ENCODE measurements at regions not wholly inside any gene's neighbourhood (a gene's known extent, or its start where the extent isn't known, plus 50 kb on each side); places are given as distances from the start of the nearest gene placed in this dataset.

DNA sequence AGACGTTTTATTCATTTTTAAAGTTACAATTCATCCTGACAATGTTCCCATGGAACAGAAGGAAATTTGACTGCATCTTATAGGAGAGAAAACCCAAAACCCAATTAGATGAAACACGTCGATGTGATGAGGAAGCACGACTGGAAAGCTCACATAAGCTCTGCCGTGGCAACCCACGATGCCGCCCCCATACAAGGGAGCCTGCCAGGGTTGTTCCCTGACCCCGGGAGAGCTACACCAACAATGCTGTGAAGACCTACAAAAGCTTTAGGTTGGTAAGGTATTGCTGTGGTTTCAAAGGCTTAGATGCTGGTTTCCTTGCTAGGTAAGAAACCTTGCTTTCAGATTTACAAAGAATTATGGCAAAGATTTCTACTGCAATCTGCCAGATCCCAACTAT is 393.1 kb downstream of the KLF12 start:
- H3K4me1 Mint-ChIP-seq (ENCODE audit: insufficient read depth, unreplicated experiment) = no peaks in the 10 kb centered on the region
- H3K36me3 Mint-ChIP-seq (ENCODE audit: insufficient read depth, unreplicated experiment) = no peaks in the 10 kb centered on the region
- ChIA-PET POLR2A (no interaction called here), CTCF (interaction anchor here (0.6 to 0.7 kb wide), 2 partner anchors 150 to 1431 kb away, joined by 3 to 4 read pairs; no protein-coding TSS in a partner anchor)
- H3K27ac Mint-ChIP-seq (ENCODE audit: low read depth, unreplicated experiment) = no peak overlapping the region
- TF ChIP-seq CTCF (IDR thresholded peaks at IDR 0.05; ENCODE audit: unreplicated experiment) = no peak
- DNase-seq (ENCODE audit: unreplicated experiment) = no peak
- H3K27me3 Mint-ChIP-seq (ENCODE audit: insufficient read depth, unreplicated experiment) = no peaks in the 10 kb centered on the region
- intact Hi-C loops (cut with micrococcal nuclease) = no loop called here
- no peaks in the 10 kb centered on the region for H3K9me3 Mint-ChIP-seq (ENCODE audit: unreplicated experiment)
- BruUV-seq (replicated peaks) = no TSS peak
- H3K4me3 Mint-ChIP-seq (ENCODE audit: unreplicated experiment) = no peak overlapping the region

DNA sequence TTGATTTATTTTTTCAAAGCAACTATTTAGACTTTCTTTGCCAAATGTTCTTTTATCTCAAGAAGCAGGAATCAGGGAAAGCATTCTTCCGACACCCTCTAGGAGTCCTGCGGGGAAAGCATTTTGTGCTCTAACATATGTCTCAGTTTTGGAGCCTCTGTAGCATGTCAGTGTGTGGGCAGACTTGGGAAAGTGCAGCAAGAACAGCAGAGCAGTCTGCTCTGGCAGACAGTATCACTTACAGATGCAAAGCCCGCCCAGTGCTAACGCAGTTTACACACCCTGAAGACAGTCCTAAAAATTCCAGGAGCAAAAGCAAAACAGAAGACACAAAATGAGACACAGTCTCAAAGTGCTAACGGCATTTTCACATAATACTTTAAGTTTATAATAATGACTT is 393.5 kb downstream of the KLF12 start:
- Mint-ChIP-seq H3K9me3 (ENCODE audit: unreplicated experiment) (no peaks in the 10 kb centered on the region), H3K27ac (ENCODE audit: low read depth, unreplicated experiment) (no peak overlapping the region), H3K4me3 (ENCODE audit: unreplicated experiment) (no peak overlapping the region), H3K4me1 (ENCODE audit: insufficient read depth, unreplicated experiment) (no peaks in the 10 kb centered on the region), H3K36me3 (ENCODE audit: insufficient read depth, unreplicated experiment) (no peaks in the 10 kb centered on the region), H3K27me3 (ENCODE audit: insufficient read depth, unreplicated experiment) (no peaks in the 10 kb centered on the region)
- no peak for DNase-seq (ENCODE audit: unreplicated experiment)
- BruUV-seq (replicated peaks) = no TSS peak
- ChIA-PET CTCF (no interaction called here), POLR2A (no interaction called here)
- intact Hi-C loops (cut with micrococcal nuclease) = no loop called here
- no peak for TF ChIP-seq CTCF (IDR thresholded peaks at IDR 0.05; ENCODE audit: unreplicated experiment)

DNA sequence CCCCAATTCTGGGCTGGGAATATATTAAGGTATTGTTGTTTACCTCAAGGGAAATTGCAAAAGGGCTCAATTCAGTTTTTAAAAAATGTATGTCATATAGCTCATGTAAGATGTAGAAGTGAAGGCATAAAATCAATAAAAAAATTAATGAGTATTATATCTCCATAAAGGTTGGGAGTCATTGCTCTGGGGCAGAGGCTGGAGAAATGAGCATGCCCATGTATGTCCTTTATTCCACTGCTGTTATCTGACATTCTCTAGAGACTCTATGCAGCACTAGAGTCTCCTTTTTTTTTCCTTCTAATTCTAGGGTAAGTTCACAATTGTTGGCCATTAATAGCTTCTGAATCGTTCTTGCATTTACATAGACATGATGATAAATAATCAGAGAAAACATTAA is 394.8 kb downstream of the KLF12 start:
- no peaks in the 10 kb centered on the region for H3K36me3 Mint-ChIP-seq (ENCODE audit: insufficient read depth, unreplicated experiment)
- H3K27ac Mint-ChIP-seq (ENCODE audit: low read depth, unreplicated experiment) = no peak overlapping the region
- DNase-seq (ENCODE audit: unreplicated experiment) = no peak
- no peak overlapping the region for H3K4me3 Mint-ChIP-seq (ENCODE audit: unreplicated experiment)
- no peaks in the 10 kb centered on the region for H3K4me1 Mint-ChIP-seq (ENCODE audit: insufficient read depth, unreplicated experiment)
- no peak for TF ChIP-seq CTCF (IDR thresholded peaks at IDR 0.05; ENCODE audit: unreplicated experiment)
- H3K27me3 Mint-ChIP-seq (ENCODE audit: insufficient read depth, unreplicated experiment) = no peaks in the 10 kb centered on the region
- intact Hi-C loops (cut with micrococcal nuclease) = no loop called here
- POLR2A ChIA-PET = interaction anchor here (0.6 to 0.8 kb wide), 2 partner anchors 37 to 1401 kb away, joined by 3 to 4 read pairs; no protein-coding TSS in a partner anchor
- CTCF ChIA-PET = interaction anchor here (0.7 kb wide), 2 partner anchors 16 to 597 kb away, joined by 3 to 4 read pairs; no protein-coding TSS in a partner anchor
- BruUV-seq (replicated peaks) = no TSS peak
- H3K9me3 Mint-ChIP-seq (ENCODE audit: unreplicated experiment) = no peaks in the 10 kb centered on the region

GRCh38 chr13:73738626-73739025 is 395.6 kb downstream of the KLF12 start:
- no peaks in the 10 kb centered on the region for H3K9me3 Mint-ChIP-seq (ENCODE audit: unreplicated experiment)
- POLR2A ChIA-PET = no interaction called here
- no peak for DNase-seq (ENCODE audit: unreplicated experiment)
- CTCF ChIA-PET = no interaction called here
- no peak overlapping the region for H3K27ac Mint-ChIP-seq (ENCODE audit: low read depth, unreplicated experiment)
- no peak for TF ChIP-seq CTCF (IDR thresholded peaks at IDR 0.05; ENCODE audit: unreplicated experiment)
- H3K4me3 Mint-ChIP-seq (ENCODE audit: unreplicated experiment) = no peak overlapping the region
- BruUV-seq (replicated peaks) = no TSS peak
- intact Hi-C loops (cut with micrococcal nuclease) = no loop called here
- no peaks in the 10 kb centered on the region for H3K27me3 Mint-ChIP-seq (ENCODE audit: insufficient read depth, unreplicated experiment)
- no peaks in the 10 kb centered on the region for H3K4me1 Mint-ChIP-seq (ENCODE audit: insufficient read depth, unreplicated experiment)
- H3K36me3 Mint-ChIP-seq (ENCODE audit: insufficient read depth, unreplicated experiment) = no peaks in the 10 kb centered on the region
